Astrocyte of the spinal cord (primary cell): ENCODE measurements at regions not wholly inside any gene's neighbourhood (a gene's known extent, or its start where the extent isn't known, plus 50 kb on each side); places are given as distances from the start of the nearest gene placed in this dataset.
"Not testable (repeated sequence)": the region's sequence is repeated elsewhere in the genome, so short reads cannot be mapped to it uniquely, and the experiment has no call there.

Source experiments
- DNase-seq: peaks from one replicate; pipeline ENCODE4 v3.0.0; 2011; ENCODE audit warnings: low read depth, low spot score
- H3K4me3 ChIP-seq: 2 replicates; pipeline ENCODE4 v1.5.1; 2011; ENCODE audit warnings: low read depth, mild to moderate bottlenecking, low read length, moderate library complexity
- CTCF ChIP-seq: IDR thresholded peaks from 2 replicates; pipeline ENCODE4 v1.5.1; 2012; ENCODE audit warnings: low read depth, mild to moderate bottlenecking, low read length, inconsistent platforms
- in situ Hi-C: cut with HindIII; loops from 2 replicates; pipeline ENCODE4 v1.10.0; 2017; ENCODE audit warnings: low sequenced_read_pairs

- peak; percentile 83 for DNase-seq
- no peak overlapping the region for H3K4me3 ChIP-seq
- TF ChIP-seq CTCF: no peak
- in situ Hi-C loops: no loop called here
Measured at GRCh38 chr4:3375688-3376087, 66.1 kb upstream of the HGFAC start.

- DNase-seq: no peak
- no peak for TF ChIP-seq CTCF
- no peak overlapping the region for H3K4me3 ChIP-seq
- in situ Hi-C loops: no loop called here
Measured at GRCh38 chr4:3376266-3376665, 65.5 kb upstream of the HGFAC start.

- no peak for TF ChIP-seq CTCF
- in situ Hi-C loops: no loop called here
- no peak for DNase-seq
- no peak overlapping the region for H3K4me3 ChIP-seq
Measured at GRCh38 chr4:3377557-3377956, 64.2 kb upstream of the HGFAC start.

GRCh38 chr4:3380336-3380735 lies 61.4 kb upstream of the HGFAC start:
- DNase-seq, in situ Hi-C loops, H3K4me3 ChIP-seq: not testable (repeated sequence)

- DNase-seq, in situ Hi-C loops, H3K4me3 ChIP-seq: not testable (repeated sequence)
Measured at GRCh38 chr4:3381208-3381607, 60.6 kb upstream of the HGFAC start.

GRCh38 chr4:3382251-3382650 lies 59.5 kb upstream of the HGFAC start:
- in situ Hi-C loops: no loop called here
- no peak overlapping the region for H3K4me3 ChIP-seq
- no peak for DNase-seq
- TF ChIP-seq CTCF: no peak

GRCh38 chr4:3384391-3384770 lies 57.4 kb upstream of the HGFAC start:
- in situ Hi-C loops: no loop called here
- no peak for TF ChIP-seq CTCF
- no peak overlapping the region for H3K4me3 ChIP-seq

More at GRCh38 chr4:3384391-3384770, 57.4 kb upstream of the HGFAC start:
- no peak for DNase-seq
